ENCODE measurements at regions not wholly inside any gene's neighbourhood (a gene's known extent, or its start where the extent isn't known, plus 50 kb on each side); places are given as distances from the start of the nearest gene placed in this dataset.
"Not testable (repeated sequence)": the region's sequence is repeated elsewhere in the genome, so short reads cannot be mapped to it uniquely, and the experiment has no call there.

DNA sequence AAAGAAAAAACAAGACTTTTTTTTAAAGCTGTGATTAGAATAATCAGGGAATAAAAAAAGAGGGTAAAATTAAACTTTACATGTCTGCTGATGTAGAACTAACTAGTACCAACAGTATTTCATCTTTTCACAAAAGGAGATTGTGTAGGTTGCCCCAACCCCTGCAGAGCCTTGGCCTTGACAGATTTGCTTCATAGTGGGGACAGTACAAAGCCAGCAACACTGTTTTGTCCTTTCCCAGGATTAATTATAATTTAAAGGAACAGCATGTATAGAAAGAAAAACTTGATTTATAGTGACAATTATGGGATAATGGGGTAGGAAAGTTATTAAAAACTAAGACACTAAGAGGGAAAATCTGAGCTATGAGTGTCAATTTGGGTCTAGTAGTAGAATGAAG is 604.0 kb downstream of the GALC start:
- Histone ChIP-seq H3K4me3 (ENCODE audit: low read length in 2 of 2) (no peak overlapping the region), H3K4me1 (ENCODE audit: control insufficient read depth in 2 of 2, insufficient read depth in 2 of 2, low read length in 2 of 2) (no peaks in the 10 kb centered on the region), H3K36me3 (ENCODE audit: control insufficient read depth in 2 of 2, insufficient read depth in 2 of 2, low read length in 2 of 2) (no peaks in the 10 kb centered on the region), H3K9me3 (ENCODE audit: control insufficient read depth in 2 of 2, low read length in 2 of 2) (peaks cover 0 to 3% of the 10 kb centered on the region in 2 donors), H3K27ac (ENCODE audit: low read depth in 2 of 2, low read length in 2 of 2) (no peak overlapping the region), H3K27me3 (ENCODE audit: control insufficient read depth in 2 of 2, insufficient read depth in 2 of 2, low read length in 2 of 2) (no peaks in the 10 kb centered on the region), H3K9ac (ENCODE audit: low read depth in 1 of 2, low read length in 2 of 2) (no peak overlapping the region)

DNA sequence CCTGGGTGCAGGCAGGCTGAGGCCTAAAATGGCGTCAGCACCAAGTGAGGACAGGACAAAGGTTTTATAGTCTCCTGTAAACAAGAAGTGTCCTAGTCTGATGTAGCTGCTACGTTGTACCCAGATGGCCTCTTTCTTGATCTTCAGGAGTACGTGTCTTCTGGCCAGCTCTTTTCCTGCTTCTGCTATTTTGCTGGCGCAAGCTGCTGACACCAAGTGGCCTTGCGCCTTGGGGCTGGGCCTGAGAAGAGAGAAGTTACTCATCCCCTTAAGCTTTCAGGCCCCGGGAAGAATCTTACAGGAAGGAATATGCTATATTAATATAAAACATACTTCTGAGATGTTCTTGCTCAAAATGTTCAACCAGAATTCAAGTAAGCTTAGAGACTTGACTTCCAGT is 605.2 kb downstream of the GALC start:
- Histone ChIP-seq H3K9me3 (ENCODE audit: control insufficient read depth in 2 of 2, low read length in 2 of 2) (peaks cover 0 to 3% of the 10 kb centered on the region in 2 donors), H3K27ac (ENCODE audit: low read depth in 2 of 2, low read length in 2 of 2) (no peak overlapping the region), H3K36me3 (ENCODE audit: control insufficient read depth in 2 of 2, insufficient read depth in 2 of 2, low read length in 2 of 2) (no peaks in the 10 kb centered on the region), H3K4me1 (ENCODE audit: control insufficient read depth in 2 of 2, insufficient read depth in 2 of 2, low read length in 2 of 2) (no peaks in the 10 kb centered on the region), H3K9ac (ENCODE audit: low read depth in 1 of 2, low read length in 2 of 2) (no peak overlapping the region), H3K27me3 (ENCODE audit: control insufficient read depth in 2 of 2, insufficient read depth in 2 of 2, low read length in 2 of 2) (no peaks in the 10 kb centered on the region), H3K4me3 (ENCODE audit: low read length in 2 of 2) (no peak overlapping the region)

DNA sequence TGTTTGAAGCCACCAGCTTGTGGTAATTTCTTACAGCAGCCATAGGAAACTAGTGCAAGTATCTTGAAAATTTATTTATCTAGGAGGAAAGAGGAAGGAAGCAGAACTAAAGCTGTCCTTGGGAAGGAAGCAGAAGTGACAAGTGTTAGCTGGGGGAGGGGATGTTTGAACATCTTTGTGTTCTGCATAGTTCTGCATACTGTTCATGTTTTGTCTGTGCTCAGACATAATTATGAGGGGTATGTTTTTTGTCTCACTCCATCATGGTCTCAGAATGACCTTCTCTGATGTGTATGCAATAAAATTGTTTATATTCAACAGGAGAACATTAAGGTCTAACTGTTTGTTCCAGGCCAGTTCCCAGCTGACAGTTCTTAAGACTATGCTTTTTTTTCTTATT is 606.5 kb downstream of the GALC start:
- Histone ChIP-seq H3K4me3 (ENCODE audit: low read length in 2 of 2) (no peak overlapping the region), H3K36me3 (ENCODE audit: control insufficient read depth in 2 of 2, insufficient read depth in 2 of 2, low read length in 2 of 2) (no peaks in the 10 kb centered on the region), H3K9me3 (ENCODE audit: control insufficient read depth in 2 of 2, low read length in 2 of 2) (peaks cover 0 to 8% of the 10 kb centered on the region in 2 donors), H3K27me3 (ENCODE audit: control insufficient read depth in 2 of 2, insufficient read depth in 2 of 2, low read length in 2 of 2) (no peaks in the 10 kb centered on the region), H3K27ac (ENCODE audit: low read depth in 2 of 2, low read length in 2 of 2) (no peak overlapping the region), H3K4me1 (ENCODE audit: control insufficient read depth in 2 of 2, insufficient read depth in 2 of 2, low read length in 2 of 2) (no peaks in the 10 kb centered on the region), H3K9ac (ENCODE audit: low read depth in 1 of 2, low read length in 2 of 2) (no peak overlapping the region)

DNA sequence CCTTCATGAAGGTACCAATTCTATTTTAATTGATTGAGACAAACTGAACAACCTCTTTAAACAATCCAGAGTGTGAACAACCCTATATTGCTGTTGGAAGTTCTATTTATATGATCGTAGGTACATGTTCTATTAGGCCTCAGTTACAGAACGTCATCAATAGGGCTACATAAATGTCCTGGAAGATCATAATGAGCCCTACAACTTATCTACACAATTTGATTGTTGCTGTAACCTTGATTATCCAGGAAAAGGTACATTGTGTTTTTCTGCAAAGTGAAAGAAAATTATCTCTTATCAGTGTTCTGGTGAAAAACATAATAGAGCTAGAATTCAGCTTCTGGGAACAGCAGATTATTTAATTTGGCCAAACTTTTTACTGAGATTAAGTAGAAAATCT is 612.9 kb downstream of the GALC start:
- no peak overlapping the region for H3K4me3 ChIP-seq (ENCODE audit: low read length in 2 of 2)
- H3K36me3 ChIP-seq (ENCODE audit: control insufficient read depth in 2 of 2, insufficient read depth in 2 of 2, low read length in 2 of 2) = no peaks in the 10 kb centered on the region
- H3K9ac ChIP-seq (ENCODE audit: low read depth in 1 of 2, low read length in 2 of 2) = no peak overlapping the region

DNA sequence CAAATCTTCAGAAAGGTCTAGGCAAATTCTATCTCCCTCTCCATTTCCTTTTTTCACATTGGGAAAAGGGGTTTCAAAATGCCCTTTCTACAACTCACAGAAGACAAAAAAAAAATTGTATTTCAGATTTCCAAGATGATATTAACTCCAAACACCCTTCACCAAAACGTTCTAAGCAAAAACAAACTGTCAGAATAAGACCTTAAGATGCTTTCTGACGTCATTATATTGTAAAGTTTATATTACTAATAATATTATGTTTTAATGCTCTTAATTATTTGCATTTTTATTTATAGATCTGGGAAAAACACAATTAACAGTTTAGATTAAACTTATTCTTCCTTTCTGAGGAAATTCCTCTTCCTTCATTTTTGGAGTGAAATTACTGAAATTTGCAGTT is 624.2 kb downstream of the GALC start:
- Histone ChIP-seq H3K36me3 (ENCODE audit: control insufficient read depth in 2 of 2, insufficient read depth in 2 of 2, low read length in 2 of 2) (no peaks in the 10 kb centered on the region), H3K4me3 (ENCODE audit: low read length in 2 of 2) (no peak overlapping the region), H3K27ac (ENCODE audit: low read depth in 2 of 2, low read length in 2 of 2) (no peak overlapping the region), H3K9me3 (ENCODE audit: control insufficient read depth in 2 of 2, low read length in 2 of 2) (no peaks in the 10 kb centered on the region), H3K4me1 (ENCODE audit: control insufficient read depth in 2 of 2, insufficient read depth in 2 of 2, low read length in 2 of 2) (no peaks in the 10 kb centered on the region), H3K27me3 (ENCODE audit: control insufficient read depth in 2 of 2, insufficient read depth in 2 of 2, low read length in 2 of 2) (no peaks in the 10 kb centered on the region), H3K9ac (ENCODE audit: low read depth in 1 of 2, low read length in 2 of 2) (no peak overlapping the region)

More for the DNA sequence above, 612.9 kb downstream of the GALC start:
- H3K9me3 ChIP-seq (ENCODE audit: control insufficient read depth in 2 of 2, low read length in 2 of 2) = peaks cover 0 to 6% of the 10 kb centered on the region in 2 donors
- H3K4me1 ChIP-seq (ENCODE audit: control insufficient read depth in 2 of 2, insufficient read depth in 2 of 2, low read length in 2 of 2) = no peaks in the 10 kb centered on the region
- no peaks in the 10 kb centered on the region for H3K27me3 ChIP-seq (ENCODE audit: control insufficient read depth in 2 of 2, insufficient read depth in 2 of 2, low read length in 2 of 2)
- H3K27ac ChIP-seq (ENCODE audit: low read depth in 2 of 2, low read length in 2 of 2) = no peak overlapping the region

DNA sequence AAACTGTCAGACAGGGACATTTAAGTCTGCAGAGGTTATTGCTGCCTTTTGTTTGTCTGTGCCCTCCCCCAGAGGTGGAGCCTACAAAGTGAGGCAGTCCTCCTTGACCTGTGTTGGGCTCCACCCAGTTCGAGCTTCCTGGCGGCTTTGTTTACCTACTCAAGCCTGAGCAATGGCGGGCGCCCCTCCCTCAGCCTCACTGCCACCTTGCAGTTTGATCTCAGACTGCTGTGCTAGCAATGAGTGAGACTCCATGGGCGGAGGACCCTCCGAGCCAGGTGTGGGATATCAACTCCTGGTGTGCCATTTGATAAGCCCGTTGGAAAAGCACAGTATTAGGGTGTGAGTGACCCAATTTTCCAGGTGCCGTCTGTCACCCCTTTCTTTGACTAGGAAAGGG is 632.7 kb downstream of the GALC start:
- not testable (repeated sequence) for H3K9me3 ChIP-seq (ENCODE audit: control insufficient read depth in 2 of 2, low read length in 2 of 2); H3K4me3 ChIP-seq (ENCODE audit: low read length in 2 of 2); H3K9ac ChIP-seq (ENCODE audit: low read depth in 1 of 2, low read length in 2 of 2); H3K36me3 ChIP-seq (ENCODE audit: control insufficient read depth in 2 of 2, insufficient read depth in 2 of 2, low read length in 2 of 2); H3K27ac ChIP-seq (ENCODE audit: low read depth in 2 of 2, low read length in 2 of 2); H3K4me1 ChIP-seq (ENCODE audit: control insufficient read depth in 2 of 2, insufficient read depth in 2 of 2, low read length in 2 of 2); H3K27me3 ChIP-seq (ENCODE audit: control insufficient read depth in 2 of 2, insufficient read depth in 2 of 2, low read length in 2 of 2)

DNA sequence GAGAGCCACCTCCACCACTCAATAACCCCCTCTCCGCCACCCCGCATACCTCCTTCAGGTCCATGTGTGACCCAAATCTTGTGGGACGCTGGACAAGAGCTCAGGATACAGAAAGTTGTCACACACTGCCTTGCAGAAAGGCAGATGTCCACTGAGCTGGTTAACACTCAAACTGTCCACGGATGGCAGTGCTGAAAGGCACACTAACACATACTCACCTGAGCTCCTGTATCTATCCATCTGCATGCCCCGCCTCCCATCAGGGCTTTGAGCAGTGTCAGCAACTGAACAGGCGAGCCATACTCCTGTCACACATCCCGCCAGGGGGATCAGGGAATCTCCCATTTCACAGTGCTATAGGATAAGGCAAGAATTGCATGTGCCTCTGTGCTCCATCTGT is 642.0 kb downstream of the GALC start:
- Histone ChIP-seq H3K36me3 (ENCODE audit: control insufficient read depth in 2 of 2, insufficient read depth in 2 of 2, low read length in 2 of 2) (no peaks in the 10 kb centered on the region), H3K4me1 (ENCODE audit: control insufficient read depth in 2 of 2, insufficient read depth in 2 of 2, low read length in 2 of 2) (no peaks in the 10 kb centered on the region), H3K27me3 (ENCODE audit: control insufficient read depth in 2 of 2, insufficient read depth in 2 of 2, low read length in 2 of 2) (no peaks in the 10 kb centered on the region), H3K9me3 (ENCODE audit: control insufficient read depth in 2 of 2, low read length in 2 of 2) (peaks cover 0 to 6% of the 10 kb centered on the region in 2 donors), H3K27ac (ENCODE audit: low read depth in 2 of 2, low read length in 2 of 2) (no peak overlapping the region), H3K4me3 (ENCODE audit: low read length in 2 of 2) (no peak overlapping the region), H3K9ac (ENCODE audit: low read depth in 1 of 2, low read length in 2 of 2) (no peak overlapping the region)

DNA sequence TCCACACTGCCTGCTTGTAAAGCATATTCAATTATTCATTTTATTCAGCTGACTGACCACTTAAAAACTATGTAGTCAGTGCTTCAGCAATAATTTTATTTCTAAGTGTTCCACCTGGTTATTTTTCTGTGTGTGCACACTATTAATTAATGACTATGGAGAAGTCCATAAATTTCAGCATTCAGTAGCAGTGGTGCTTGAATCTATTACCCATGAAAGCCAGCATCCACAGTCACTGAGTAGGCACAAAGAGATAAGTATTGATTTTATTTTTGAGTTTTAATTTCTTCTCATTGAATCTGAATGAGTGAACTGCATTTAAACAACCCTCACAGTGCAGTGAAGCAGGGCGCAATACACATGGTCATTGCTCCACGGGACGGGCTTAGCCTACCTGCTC is 643.1 kb downstream of the GALC start:
- peaks cover 0 to 6% of the 10 kb centered on the region in 2 donors for H3K9me3 ChIP-seq (ENCODE audit: control insufficient read depth in 2 of 2, low read length in 2 of 2)
- H3K36me3 ChIP-seq (ENCODE audit: control insufficient read depth in 2 of 2, insufficient read depth in 2 of 2, low read length in 2 of 2) = no peaks in the 10 kb centered on the region
- no peak overlapping the region for H3K27ac ChIP-seq (ENCODE audit: low read depth in 2 of 2, low read length in 2 of 2)
- H3K27me3 ChIP-seq (ENCODE audit: control insufficient read depth in 2 of 2, insufficient read depth in 2 of 2, low read length in 2 of 2) = no peaks in the 10 kb centered on the region
- H3K9ac ChIP-seq (ENCODE audit: low read depth in 1 of 2, low read length in 2 of 2) = no peak overlapping the region
- H3K4me1 ChIP-seq (ENCODE audit: control insufficient read depth in 2 of 2, insufficient read depth in 2 of 2, low read length in 2 of 2) = no peaks in the 10 kb centered on the region
- H3K4me3 ChIP-seq (ENCODE audit: low read length in 2 of 2) = no peak overlapping the region

DNA sequence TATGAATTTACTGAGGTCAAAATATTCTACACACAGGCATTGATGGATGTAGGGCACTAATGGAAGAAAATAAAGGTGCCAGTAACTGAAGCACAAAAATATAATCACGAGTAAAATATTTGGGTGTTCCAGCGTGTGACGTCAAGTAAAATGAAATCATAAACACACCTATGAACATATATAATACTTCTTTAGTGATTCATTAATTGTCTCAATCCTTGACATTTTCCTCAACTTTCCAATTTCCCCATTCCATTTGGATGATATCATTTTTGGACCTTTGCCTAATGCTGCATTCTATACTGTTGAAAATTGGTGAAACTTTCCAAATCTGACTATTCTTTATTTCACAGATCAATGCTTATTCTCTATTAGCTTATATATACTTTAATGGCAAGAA is 649.3 kb downstream of the GALC start:
- no peak overlapping the region for H3K4me3 ChIP-seq (ENCODE audit: low read length in 2 of 2)
- peaks cover 0 to 2% of the 10 kb centered on the region in 2 donors for H3K9me3 ChIP-seq (ENCODE audit: control insufficient read depth in 2 of 2, low read length in 2 of 2)
- no peaks in the 10 kb centered on the region for H3K4me1 ChIP-seq (ENCODE audit: control insufficient read depth in 2 of 2, insufficient read depth in 2 of 2, low read length in 2 of 2)
- H3K27me3 ChIP-seq (ENCODE audit: control insufficient read depth in 2 of 2, insufficient read depth in 2 of 2, low read length in 2 of 2) = no peaks in the 10 kb centered on the region
- H3K36me3 ChIP-seq (ENCODE audit: control insufficient read depth in 2 of 2, insufficient read depth in 2 of 2, low read length in 2 of 2) = no peaks in the 10 kb centered on the region
- H3K27ac ChIP-seq (ENCODE audit: low read depth in 2 of 2, low read length in 2 of 2) = no peak overlapping the region
- H3K9ac ChIP-seq (ENCODE audit: low read depth in 1 of 2, low read length in 2 of 2) = no peak overlapping the region

DNA sequence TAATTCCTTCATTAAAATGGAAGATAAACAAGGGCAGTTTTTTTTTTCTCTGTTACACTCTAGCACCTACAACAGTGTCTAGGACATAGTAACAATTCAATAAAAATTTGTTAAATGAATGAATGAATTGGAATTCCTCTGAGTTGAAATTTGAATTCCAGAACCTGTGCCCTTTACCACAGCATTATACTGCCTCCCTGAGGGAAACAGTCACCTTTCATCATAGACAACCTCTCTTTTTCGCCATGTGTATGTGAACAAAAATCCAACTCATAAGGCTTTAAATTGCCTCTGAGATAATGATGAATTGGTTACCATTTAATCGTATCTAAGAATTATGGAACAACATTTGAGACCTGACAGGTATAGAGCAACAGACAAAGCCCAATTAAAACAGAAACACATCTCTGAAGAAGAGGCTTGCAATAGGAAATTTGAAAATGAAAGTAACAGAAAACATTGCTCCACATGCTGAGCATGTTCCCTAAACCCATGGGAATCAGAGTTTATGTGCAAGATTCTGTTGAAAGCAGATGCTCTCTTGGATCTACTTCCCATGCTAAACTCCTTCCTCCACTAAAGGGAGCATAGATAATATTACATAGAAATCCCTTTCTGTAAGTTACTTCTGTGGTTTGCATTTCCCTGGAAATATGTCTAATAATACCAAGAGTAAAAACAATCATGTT is 657.8 kb downstream of the GALC start:
- Histone ChIP-seq H3K9me3 (ENCODE audit: control insufficient read depth in 2 of 2, low read length in 2 of 2) (peaks cover 0 to 2% of the 10 kb centered on the region in 2 donors), H3K4me3 (ENCODE audit: low read length in 2 of 2) (no peak overlapping the region), H3K4me1 (ENCODE audit: control insufficient read depth in 2 of 2, insufficient read depth in 2 of 2, low read length in 2 of 2) (no peaks in the 10 kb centered on the region), H3K27me3 (ENCODE audit: control insufficient read depth in 2 of 2, insufficient read depth in 2 of 2, low read length in 2 of 2) (no peaks in the 10 kb centered on the region), H3K36me3 (ENCODE audit: control insufficient read depth in 2 of 2, insufficient read depth in 2 of 2, low read length in 2 of 2) (no peaks in the 10 kb centered on the region), H3K27ac (ENCODE audit: low read depth in 2 of 2, low read length in 2 of 2) (no peak overlapping the region), H3K9ac (ENCODE audit: low read depth in 1 of 2, low read length in 2 of 2) (no peak overlapping the region)

DNA sequence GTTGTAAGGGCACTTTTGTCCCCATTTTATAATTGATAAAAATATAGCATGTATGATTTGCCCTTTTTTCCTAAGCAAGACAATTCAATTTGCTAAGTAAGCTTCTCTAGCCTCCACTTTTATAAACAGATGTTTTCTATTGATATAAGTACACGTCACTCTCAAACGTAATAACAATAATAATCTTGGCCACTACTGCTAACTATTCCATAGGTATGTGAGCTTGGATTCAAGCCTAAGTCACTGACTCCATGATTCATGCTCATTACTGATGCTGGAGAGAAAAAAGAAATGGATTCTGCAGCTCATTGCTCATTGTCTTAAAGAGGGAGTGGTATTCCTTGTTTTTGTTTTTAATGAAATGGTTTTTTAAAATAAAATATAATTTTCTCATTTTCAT is 661.0 kb downstream of the GALC start:
- no peaks in the 10 kb centered on the region for H3K36me3 ChIP-seq (ENCODE audit: control insufficient read depth in 2 of 2, insufficient read depth in 2 of 2, low read length in 2 of 2)
- H3K4me1 ChIP-seq (ENCODE audit: control insufficient read depth in 2 of 2, insufficient read depth in 2 of 2, low read length in 2 of 2) = no peaks in the 10 kb centered on the region
- H3K27me3 ChIP-seq (ENCODE audit: control insufficient read depth in 2 of 2, insufficient read depth in 2 of 2, low read length in 2 of 2) = no peaks in the 10 kb centered on the region
- H3K9me3 ChIP-seq (ENCODE audit: control insufficient read depth in 2 of 2, low read length in 2 of 2) = peaks cover 2 to 4% of the 10 kb centered on the region in 2 donors
- H3K4me3 ChIP-seq (ENCODE audit: low read length in 2 of 2) = no peak overlapping the region
- no peak overlapping the region for H3K9ac ChIP-seq (ENCODE audit: low read depth in 1 of 2, low read length in 2 of 2)
- H3K27ac ChIP-seq (ENCODE audit: low read depth in 2 of 2, low read length in 2 of 2) = no peak overlapping the region
